HG02840 (cell line): ENCODE measurements at regions not wholly inside any gene's neighbourhood (a gene's known extent, or its start where the extent isn't known, plus 50 kb on each side); places are given as distances from the start of the nearest gene placed in this dataset.

Experiments
- ATAC-seq: cut with Tn5 transposase; IDR thresholded peaks from one replicate; pipeline ENCODE4 v1.9.1; 2021; ENCODE audit warnings: mild to moderate bottlenecking, moderate library complexity, moderate number of reproducible peaks; ENCODE audit not compliant: unreplicated experiment, low FRiP score

- no peak for ATAC-seq
Measured at GRCh38 chr6:44062771-44063560, 64.3 kb downstream of the MRPL14 start.

GRCh38 chr6:44062105-44062770, 65.0 kb downstream of the MRPL14 start:
- ATAC-seq: no peak

- ATAC-seq: no peak
Measured at GRCh38 chr6:44061375-44062104, 65.7 kb downstream of the MRPL14 start.

GRCh38 chr6:44060612-44061374, 66.5 kb downstream of the MRPL14 start:
- ATAC-seq: no peak

GRCh38 chr6:44059359-44060346, 67.6 kb downstream of the MRPL14 start:
- ATAC-seq: no peak

- no peak for ATAC-seq
Measured at GRCh38 chr6:44058617-44059358, 68.5 kb downstream of the MRPL14 start.

- ATAC-seq: no peak
Measured at GRCh38 chr6:44057931-44058616, 69.2 kb downstream of the MRPL14 start.

- ATAC-seq: no peak
Measured at GRCh38 chr6:44057238-44057930, 69.9 kb downstream of the MRPL14 start.

GRCh38 chr6:44056392-44057237, 70.6 kb downstream of the MRPL14 start:
- no peak for ATAC-seq

- ATAC-seq: no peak
Measured at GRCh38 chr6:44054721-44055559, 72.3 kb downstream of the MRPL14 start.

- ATAC-seq: no peak
Measured at GRCh38 chr6:44053760-44054556, 73.3 kb downstream of the MRPL14 start.

GRCh38 chr6:44053106-44053756, 74.0 kb downstream of the MRPL14 start:
- no peak for ATAC-seq

- ATAC-seq: no peak
Measured at GRCh38 chr6:44052419-44053023, 74.7 kb downstream of the MRPL14 start.

- ATAC-seq: no peak
Measured at GRCh38 chr6:44051515-44051914, 75.7 kb downstream of the MRPL14 start.
